D721Med (cell line): ENCODE measurements at regions not wholly inside any gene's neighbourhood (a gene's known extent, or its start where the extent isn't known, plus 50 kb on each side); places are given as distances from the start of the nearest gene placed in this dataset.

Experiments
- DNase-seq: peaks from one replicate; pipeline ENCODE4 v3.0.0; 2011; ENCODE audit warnings: low spot score; ENCODE audit not compliant: insufficient read length
- FAIRE-seq: peaks from 2 replicates; lab custom pipeline; 2011; peaks lifted over from hg19 to GRCh38; lab: Jason Lieb, UNC
- CTCF ChIP-seq: IDR thresholded peaks from 2 replicates; pipeline ENCODE4 v1.5.1; 2012; ENCODE audit warnings: mild to moderate bottlenecking, control low read depth; ENCODE audit not compliant: insufficient read depth; ENCODE audit errors: missing control alignments

GRCh38 chr15:96230526-96231181 lies 99.8 kb upstream of the NR2F2 start:
- FAIRE-seq (no peak), DNase-seq (no peak)
- TF ChIP-seq CTCF = no peak

GRCh38 chr15:96232335-96232734 lies 98.2 kb upstream of the NR2F2 start:
- TF ChIP-seq CTCF = no peak
- DNase-seq = no peak
- no peak for FAIRE-seq

- DNase-seq (no peak), FAIRE-seq (no peak)
- no peak for TF ChIP-seq CTCF
Observed at GRCh38 chr15:96234109-96234892, 96.2 kb upstream of the NR2F2 start.

GRCh38 chr15:96237002-96237401 lies 93.5 kb upstream of the NR2F2 start:
- FAIRE-seq (no peak), DNase-seq (no peak)
- TF ChIP-seq CTCF = no peak

- no peak for TF ChIP-seq CTCF
- FAIRE-seq (no peak), DNase-seq (no peak)
Observed at GRCh38 chr15:96242761-96243160, 87.7 kb upstream of the NR2F2 start.

- DNase-seq = no peak
Observed at GRCh38 chr15:96243701-96244100, 86.8 kb upstream of the NR2F2 start.

More at GRCh38 chr15:96243701-96244100, 86.8 kb upstream of the NR2F2 start:
- no peak for FAIRE-seq
- TF ChIP-seq CTCF = no peak
